Kidney tubule cell (primary cell): ENCODE measurements at regions not wholly inside any gene's neighbourhood (a gene's known extent, or its start where the extent isn't known, plus 50 kb on each side); places are given as distances from the start of the nearest gene placed in this dataset.

ENCODE experiments used
- DNase-seq: peaks from one replicate; pipeline ENCODE4 v3.0.0-alpha.2; 2018; ENCODE audit warnings: low spot score

- peak; percentile 79 for DNase-seq
Observed at GRCh38 chr2:228654707-228655106, 473.2 kb upstream of the SPHKAP start.

GRCh38 chr2:228653884-228654283 lies 472.4 kb upstream of the SPHKAP start:
- DNase-seq: no peak

GRCh38 chr2:228652366-228652765 lies 470.9 kb upstream of the SPHKAP start:
- DNase-seq: peak; percentile 51

GRCh38 chr2:228649876-228650275 lies 468.4 kb upstream of the SPHKAP start:
- DNase-seq: no peak

- DNase-seq: no peak
Observed at GRCh38 chr2:228649447-228649846, 468.0 kb upstream of the SPHKAP start.

GRCh38 chr2:228648541-228648940 lies 467.1 kb upstream of the SPHKAP start:
- DNase-seq: no peak

- peak; percentile 5 for DNase-seq
Observed at GRCh38 chr2:228646061-228646460, 464.6 kb upstream of the SPHKAP start.

- DNase-seq: no peak
Observed at GRCh38 chr2:228644199-228644598, 462.7 kb upstream of the SPHKAP start.

GRCh38 chr2:228642861-228643260 lies 461.4 kb upstream of the SPHKAP start:
- no peak for DNase-seq

- no peak for DNase-seq
Observed at GRCh38 chr2:228630786-228631185, 449.3 kb upstream of the SPHKAP start.

GRCh38 chr2:228629251-228629650 lies 447.8 kb upstream of the SPHKAP start:
- no peak for DNase-seq

- no peak for DNase-seq
Observed at GRCh38 chr2:228628682-228629081, 447.2 kb upstream of the SPHKAP start.

- no peak for DNase-seq
Observed at GRCh38 chr2:228627510-228627909, 446.0 kb upstream of the SPHKAP start.

- DNase-seq: no peak
Observed at GRCh38 chr2:228625481-228625880, 444.0 kb upstream of the SPHKAP start.

- DNase-seq: no peak
Observed at GRCh38 chr2:228624733-228625132, 443.2 kb upstream of the SPHKAP start.

GRCh38 chr2:228615496-228615895 lies 434.0 kb upstream of the SPHKAP start:
- peak; percentile 75 for DNase-seq

- no peak for DNase-seq
Observed at GRCh38 chr2:228614741-228615140, 433.3 kb upstream of the SPHKAP start.

- DNase-seq: peak; percentile 56
Observed at GRCh38 chr2:228613133-228613850, 431.8 kb upstream of the SPHKAP start.

- no peak for DNase-seq
Observed at GRCh38 chr2:228611171-228611570, 429.7 kb upstream of the SPHKAP start.

- DNase-seq: no peak
Observed at GRCh38 chr2:228602288-228602687, 420.8 kb upstream of the SPHKAP start.

GRCh38 chr2:228600265-228600664 lies 418.8 kb upstream of the SPHKAP start:
- peak; percentile 67 for DNase-seq

GRCh38 chr2:228599781-228600180 lies 418.3 kb upstream of the SPHKAP start:
- no peak for DNase-seq

- DNase-seq: no peak
Observed at GRCh38 chr2:228599297-228599696, 417.8 kb upstream of the SPHKAP start.

GRCh38 chr2:228597032-228597431 lies 415.5 kb upstream of the SPHKAP start:
- DNase-seq: no peak
